Left ventricle myocardium inferior (tissue), 1 donor: ENCODE measurements at regions not wholly inside any gene's neighbourhood (a gene's known extent, or its start where the extent isn't known, plus 50 kb on each side); places are given as distances from the start of the nearest gene placed in this dataset.
A peak's percentile ranks its signal among the peaks of the same experiment; 100 is the strongest.

ENCODE experiments used
- DNase-seq: peaks from one replicate; pipeline ENCODE4 v3.0.0-alpha.2; 2020
- H3K27ac ChIP-seq: fragments of 200-600 bp; replicated peaks from 2 replicates; pipeline ENCODE4 v1.8.0; 2021
- H3K27me3 ChIP-seq: fragments of 200-600 bp; 2 replicates; pipeline ENCODE4 v1.8.0; 2021; ENCODE audit warnings: low read depth
- H3K36me3 ChIP-seq: fragments of 200-600 bp; 2 replicates; pipeline ENCODE4 v1.8.0; 2021
- H3K4me1 ChIP-seq: fragments of 200-600 bp; 2 replicates; pipeline ENCODE4 v1.8.0; 2021
- H3K4me3 ChIP-seq: fragments of 200-600 bp; 2 replicates; pipeline ENCODE4 v1.8.0; 2021; ENCODE audit warnings: mild to moderate bottlenecking, moderate library complexity
- H3K9me3 ChIP-seq: fragments of 200-600 bp; replicated peaks from 2 replicates; pipeline ENCODE4 v1.8.0; 2021
- intact Hi-C: fragments of 100-400 bp; cut with micrococcal nuclease; formaldehyde crosslinking; loops from one replicate; pipeline ENCODE4 v1.11.0; 2022
- TF ChIP-seq, protein P1 (sequence below): fragments of 200-600 bp; IDR thresholded peaks from 2 replicates; pipeline ENCODE4 v1.8.0; 2021; ENCODE audit warnings: antibody characterized with exemption, mild to moderate bottlenecking, borderline replicate concordance
- donor health status: DM: no; HTN: yes; CAD: no; lungs with severe emphysema.

DNA sequence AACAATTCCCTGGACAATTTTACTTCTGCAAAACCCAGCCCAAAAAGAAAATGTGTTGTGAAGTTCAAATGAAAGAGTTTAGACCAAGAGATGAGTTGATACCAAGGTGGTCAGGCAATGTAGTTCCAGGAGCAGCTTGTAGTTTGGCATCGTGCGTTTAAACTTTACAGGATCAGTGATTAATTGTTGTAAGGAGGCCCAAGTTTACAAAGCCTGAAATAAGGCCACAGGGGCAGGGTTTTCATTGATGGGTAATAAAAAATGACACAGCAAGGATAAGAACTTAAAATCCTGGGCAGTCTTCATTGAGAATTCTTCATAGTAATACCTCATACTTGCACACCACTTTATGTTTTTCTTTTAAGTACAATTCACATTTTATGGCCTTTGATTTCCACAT, 463.9 kb upstream of the HNRNPA3 start:
- TF ChIP-seq, protein P1, sequence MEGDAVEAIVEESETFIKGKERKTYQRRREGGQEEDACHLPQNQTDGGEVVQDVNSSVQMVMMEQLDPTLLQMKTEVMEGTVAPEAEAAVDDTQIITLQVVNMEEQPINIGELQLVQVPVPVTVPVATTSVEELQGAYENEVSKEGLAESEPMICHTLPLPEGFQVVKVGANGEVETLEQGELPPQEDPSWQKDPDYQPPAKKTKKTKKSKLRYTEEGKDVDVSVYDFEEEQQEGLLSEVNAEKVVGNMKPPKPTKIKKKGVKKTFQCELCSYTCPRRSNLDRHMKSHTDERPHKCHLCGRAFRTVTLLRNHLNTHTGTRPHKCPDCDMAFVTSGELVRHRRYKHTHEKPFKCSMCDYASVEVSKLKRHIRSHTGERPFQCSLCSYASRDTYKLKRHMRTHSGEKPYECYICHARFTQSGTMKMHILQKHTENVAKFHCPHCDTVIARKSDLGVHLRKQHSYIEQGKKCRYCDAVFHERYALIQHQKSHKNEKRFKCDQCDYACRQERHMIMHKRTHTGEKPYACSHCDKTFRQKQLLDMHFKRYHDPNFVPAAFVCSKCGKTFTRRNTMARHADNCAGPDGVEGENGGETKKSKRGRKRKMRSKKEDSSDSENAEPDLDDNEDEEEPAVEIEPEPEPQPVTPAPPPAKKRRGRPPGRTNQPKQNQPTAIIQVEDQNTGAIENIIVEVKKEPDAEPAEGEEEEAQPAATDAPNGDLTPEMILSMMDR = no peak
- no peak overlapping the region for H3K27ac ChIP-seq
- H3K4me3 ChIP-seq = no peak overlapping the region
- H3K36me3 ChIP-seq = no peaks in the 10 kb centered on the region
- intact Hi-C loops = no loop called here
- no peak for DNase-seq
- H3K9me3 ChIP-seq = no peaks in the 10 kb centered on the region
- peaks cover 4% of the 10 kb centered on the region for H3K4me1 ChIP-seq
- H3K27me3 ChIP-seq = no peaks in the 10 kb centered on the region

DNA sequence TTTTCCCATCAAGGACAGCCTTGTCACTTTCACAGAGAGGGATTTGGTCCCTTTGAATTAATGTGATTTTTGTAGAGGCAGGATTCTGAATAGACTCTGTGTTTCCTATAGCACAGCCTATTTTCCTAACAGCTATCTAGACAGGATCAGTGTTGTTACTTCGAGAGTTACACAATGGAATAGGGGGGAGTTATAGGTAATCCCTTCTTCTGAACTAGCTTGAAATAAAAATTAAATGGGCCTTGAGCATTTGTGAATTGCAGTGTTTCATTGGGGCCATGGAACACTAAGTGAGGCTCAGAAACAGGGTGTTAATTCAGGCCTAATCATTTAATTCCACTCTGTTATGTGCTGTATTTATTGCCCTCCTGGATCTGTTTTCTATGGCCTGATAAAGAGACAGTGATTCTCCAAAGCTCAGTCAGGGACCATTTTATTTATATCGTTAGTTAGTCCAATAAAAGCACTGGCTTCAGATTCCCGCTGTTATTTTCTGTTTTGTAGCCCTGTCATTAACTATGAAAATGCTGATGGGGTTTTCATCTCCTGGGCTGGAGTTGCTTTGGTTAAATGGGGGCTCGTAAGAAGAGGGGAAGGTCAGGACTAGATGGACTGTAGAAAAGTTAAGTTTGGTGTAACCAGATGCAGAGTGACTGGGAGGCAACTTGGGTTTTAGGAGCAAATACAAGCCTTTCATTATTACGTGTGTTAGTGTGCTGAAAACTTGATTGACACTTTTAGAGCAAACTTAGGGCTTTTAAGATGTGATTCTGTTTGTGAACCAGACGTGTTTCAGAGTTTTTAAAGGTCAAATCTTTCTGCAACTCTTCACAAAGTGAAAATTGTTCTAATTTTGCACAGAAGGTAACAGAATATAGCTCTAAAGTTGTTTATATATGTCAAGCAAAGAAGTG, 461.0 kb upstream of the HNRNPA3 start:
- H3K27ac ChIP-seq = no peak overlapping the region
- no peak overlapping the region for H3K4me3 ChIP-seq
- H3K4me1 ChIP-seq = peaks cover 6% of the 10 kb centered on the region
- no peaks in the 10 kb centered on the region for H3K27me3 ChIP-seq
- no peaks in the 10 kb centered on the region for H3K36me3 ChIP-seq
- no peaks in the 10 kb centered on the region for H3K9me3 ChIP-seq
- TF ChIP-seq, protein P1 = no peak
- intact Hi-C loops = no loop called here
- no peak for DNase-seq

DNA sequence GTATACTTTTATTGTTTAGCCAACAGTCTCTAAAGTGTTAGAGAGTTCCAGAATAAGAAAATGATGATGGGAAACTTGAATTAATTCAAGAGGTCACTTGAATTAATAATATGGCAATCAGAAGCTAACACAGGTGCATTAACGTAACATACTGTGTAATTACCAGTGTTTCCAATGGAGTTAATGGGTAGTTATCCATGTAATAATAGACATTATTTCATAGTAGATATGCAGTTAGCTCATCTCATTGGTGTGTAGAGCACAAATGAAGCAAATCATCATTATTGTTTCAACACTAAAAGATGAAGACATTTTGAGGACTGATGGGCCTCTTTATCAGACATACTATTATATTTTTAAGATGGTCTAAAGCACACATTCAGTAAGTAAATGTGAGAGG, 460.3 kb upstream of the HNRNPA3 start:
- no peaks in the 10 kb centered on the region for H3K9me3 ChIP-seq
- H3K4me3 ChIP-seq = no peak overlapping the region
- no peaks in the 10 kb centered on the region for H3K27me3 ChIP-seq
- intact Hi-C loops = no loop called here
- TF ChIP-seq, protein P1 = no peak
- H3K4me1 ChIP-seq = peaks cover 6% of the 10 kb centered on the region
- no peaks in the 10 kb centered on the region for H3K36me3 ChIP-seq
- no peak overlapping the region for H3K27ac ChIP-seq
- DNase-seq = no peak

DNA sequence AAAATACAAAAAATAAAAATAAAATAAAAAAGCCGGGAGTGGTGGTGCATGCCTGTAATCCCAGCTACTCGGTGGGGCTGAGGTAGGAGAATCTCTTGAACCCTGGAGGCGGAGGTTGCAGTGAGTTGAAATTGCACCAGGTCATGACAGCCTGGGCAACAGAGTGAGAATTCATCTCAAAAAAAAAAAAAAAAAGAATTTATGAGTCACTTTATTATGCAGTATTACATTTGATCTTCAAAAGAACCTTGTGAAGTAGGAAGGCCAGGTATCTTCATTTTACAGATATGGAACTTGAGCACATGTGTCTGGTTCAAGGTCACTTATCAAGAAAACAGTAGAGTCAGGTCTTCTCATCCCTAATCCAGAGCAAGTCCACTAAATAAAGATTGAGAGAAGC, 459.4 kb upstream of the HNRNPA3 start:
- no peak overlapping the region for H3K27ac ChIP-seq
- no peaks in the 10 kb centered on the region for H3K36me3 ChIP-seq
- no peaks in the 10 kb centered on the region for H3K9me3 ChIP-seq
- no peak for DNase-seq
- intact Hi-C loops = no loop called here
- no peak overlapping the region for H3K4me3 ChIP-seq
- TF ChIP-seq, protein P1 = no peak
- no peaks in the 10 kb centered on the region for H3K27me3 ChIP-seq
- peaks cover 6% of the 10 kb centered on the region for H3K4me1 ChIP-seq

DNA sequence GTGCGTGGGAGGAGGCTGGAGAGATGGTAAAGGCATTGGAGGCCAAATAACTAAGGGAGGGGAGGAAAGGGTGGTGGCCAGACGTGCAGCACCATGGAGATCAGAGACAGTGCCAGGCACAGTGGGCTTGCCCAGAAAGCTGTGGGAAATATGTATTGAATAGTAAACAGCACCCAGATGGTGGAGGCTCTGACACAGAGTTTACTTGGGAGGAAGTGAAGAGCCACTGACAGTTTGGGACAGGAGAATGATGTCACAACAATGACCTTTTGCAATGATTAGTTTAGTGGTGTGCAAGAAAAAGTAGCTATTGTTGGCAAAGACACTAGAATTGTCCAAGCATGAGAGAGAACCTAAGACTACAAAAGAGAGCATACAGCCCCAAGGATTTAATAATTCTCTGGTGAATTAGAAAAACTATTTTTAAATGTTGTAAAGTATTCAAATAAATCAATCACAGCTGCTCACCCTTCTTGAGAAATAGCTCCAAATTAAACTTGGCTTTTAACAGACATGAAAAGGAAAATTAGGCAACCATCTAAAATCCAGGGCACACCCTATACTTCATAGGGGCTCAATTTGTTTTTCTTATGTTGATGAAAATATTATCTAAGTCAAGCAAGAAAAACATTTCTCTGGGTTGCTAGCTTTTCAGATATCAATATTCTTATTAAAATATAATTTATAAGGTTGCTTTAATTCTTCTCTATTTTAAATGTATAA, 458.7 kb upstream of the HNRNPA3 start:
- Histone ChIP-seq H3K4me1 (peaks cover 6% of the 10 kb centered on the region), H3K27ac (no peak overlapping the region), H3K27me3 (no peaks in the 10 kb centered on the region), H3K9me3 (no peaks in the 10 kb centered on the region), H3K4me3 (no peak overlapping the region), H3K36me3 (no peaks in the 10 kb centered on the region)
- DNase-seq = peak; percentile 19
- TF ChIP-seq, protein P1 = no peak
- intact Hi-C loops = no loop called here
